ENCODE measurements at regions not wholly inside any gene's neighbourhood (a gene's known extent, or its start where the extent isn't known, plus 50 kb on each side); places are given as distances from the start of the nearest gene placed in this dataset.
"Not testable (repeated sequence)": the region's sequence is repeated elsewhere in the genome, so short reads cannot be mapped to it uniquely, and the experiment has no call there.

GRCh38 chr3:3902161-3902560, 102.9 kb downstream of the LRRN1 start:
- no peak for DNase-seq

GRCh38 chr3:3906171-3906570, 106.9 kb downstream of the LRRN1 start:
- no peak for DNase-seq
- TF ChIP-seq GATA1 (IDR thresholded peaks at IDR 0.05; ENCODE audit: low read depth, low read length) (no peak), POLR2A (IDR thresholded peaks at IDR 0.05; ENCODE audit: low read length) (no peak)

More at GRCh38 chr3:3902161-3902560, 102.9 kb downstream of the LRRN1 start:
- no peak for TF ChIP-seq POLR2A (IDR thresholded peaks at IDR 0.05; ENCODE audit: low read length)
- TF ChIP-seq GATA1 (IDR thresholded peaks at IDR 0.05; ENCODE audit: low read depth, low read length), result no peak

GRCh38 chr3:3907023-3907422, 107.8 kb downstream of the LRRN1 start:
- TF ChIP-seq GATA1 (IDR thresholded peaks at IDR 0.05; ENCODE audit: low read depth, low read length), result no peak
- no peak for TF ChIP-seq POLR2A (IDR thresholded peaks at IDR 0.05; ENCODE audit: low read length)
- DNase-seq, result no peak

- DNase-seq, result no peak
- TF ChIP-seq GATA1 (IDR thresholded peaks at IDR 0.05; ENCODE audit: low read depth, low read length), result no peak
- no peak for TF ChIP-seq POLR2A (IDR thresholded peaks at IDR 0.05; ENCODE audit: low read length)
Observed at GRCh38 chr3:3918763-3919162, 119.5 kb downstream of the LRRN1 start.

- no peak for TF ChIP-seq POLR2A (IDR thresholded peaks at IDR 0.05; ENCODE audit: low read length)
- no peak for TF ChIP-seq GATA1 (IDR thresholded peaks at IDR 0.05; ENCODE audit: low read depth, low read length)
- DNase-seq, result no peak
Observed at GRCh38 chr3:3919316-3919715, 120.1 kb downstream of the LRRN1 start.

- no peak for TF ChIP-seq GATA1 (IDR thresholded peaks at IDR 0.05; ENCODE audit: low read depth, low read length)
- no peak for TF ChIP-seq POLR2A (IDR thresholded peaks at IDR 0.05; ENCODE audit: low read length)
- no peak for DNase-seq
Observed at GRCh38 chr3:3923619-3924018, 124.4 kb downstream of the LRRN1 start.

GRCh38 chr3:3927198-3927597, 128.0 kb downstream of the LRRN1 start:
- no peak for TF ChIP-seq GATA1 (IDR thresholded peaks at IDR 0.05; ENCODE audit: low read depth, low read length)
- no peak for TF ChIP-seq POLR2A (IDR thresholded peaks at IDR 0.05; ENCODE audit: low read length)
- DNase-seq, result no peak

GRCh38 chr3:3927965-3928364, 128.7 kb downstream of the LRRN1 start:
- TF ChIP-seq POLR2A (IDR thresholded peaks at IDR 0.05; ENCODE audit: low read length), result no peak
- no peak for TF ChIP-seq GATA1 (IDR thresholded peaks at IDR 0.05; ENCODE audit: low read depth, low read length)
- no peak for DNase-seq

GRCh38 chr3:3941380-3941779, 142.1 kb downstream of the LRRN1 start:
- not testable (repeated sequence) for DNase-seq

- no peak for TF ChIP-seq GATA1 (IDR thresholded peaks at IDR 0.05; ENCODE audit: low read depth, low read length)
- TF ChIP-seq POLR2A (IDR thresholded peaks at IDR 0.05; ENCODE audit: low read length), result no peak
- no peak for DNase-seq
Observed at GRCh38 chr3:3951071-3951470, 151.8 kb downstream of the LRRN1 start.

GRCh38 chr3:3951501-3951900, 152.3 kb downstream of the LRRN1 start:
- TF ChIP-seq GATA1 (IDR thresholded peaks at IDR 0.05; ENCODE audit: low read depth, low read length), result no peak
- TF ChIP-seq POLR2A (IDR thresholded peaks at IDR 0.05; ENCODE audit: low read length), result no peak
- no peak for DNase-seq

GRCh38 chr3:3962867-3963266, 163.6 kb downstream of the LRRN1 start:
- not testable (repeated sequence) for DNase-seq

- DNase-seq, result no peak
Observed at GRCh38 chr3:3984053-3984452, 184.8 kb downstream of the LRRN1 start.

GRCh38 chr3:3991598-3991997, 192.4 kb downstream of the LRRN1 start:
- DNase-seq, result no peak
- TF ChIP-seq GATA1 (IDR thresholded peaks at IDR 0.05; ENCODE audit: low read depth, low read length) (no peak), POLR2A (IDR thresholded peaks at IDR 0.05; ENCODE audit: low read length) (no peak)

More at GRCh38 chr3:3984053-3984452, 184.8 kb downstream of the LRRN1 start:
- TF ChIP-seq POLR2A (IDR thresholded peaks at IDR 0.05; ENCODE audit: low read length) (no peak), GATA1 (IDR thresholded peaks at IDR 0.05; ENCODE audit: low read depth, low read length) (no peak)

- TF ChIP-seq POLR2A (IDR thresholded peaks at IDR 0.05; ENCODE audit: low read length), result no peak
- no peak for DNase-seq
Observed at GRCh38 chr3:3992312-3992874, 193.2 kb downstream of the LRRN1 start.
